ENCODE measurements at regions not wholly inside any gene's neighbourhood (a gene's known extent, or its start where the extent isn't known, plus 50 kb on each side); places are given as distances from the start of the nearest gene placed in this dataset.

- TF ChIP-seq, protein P1, sequence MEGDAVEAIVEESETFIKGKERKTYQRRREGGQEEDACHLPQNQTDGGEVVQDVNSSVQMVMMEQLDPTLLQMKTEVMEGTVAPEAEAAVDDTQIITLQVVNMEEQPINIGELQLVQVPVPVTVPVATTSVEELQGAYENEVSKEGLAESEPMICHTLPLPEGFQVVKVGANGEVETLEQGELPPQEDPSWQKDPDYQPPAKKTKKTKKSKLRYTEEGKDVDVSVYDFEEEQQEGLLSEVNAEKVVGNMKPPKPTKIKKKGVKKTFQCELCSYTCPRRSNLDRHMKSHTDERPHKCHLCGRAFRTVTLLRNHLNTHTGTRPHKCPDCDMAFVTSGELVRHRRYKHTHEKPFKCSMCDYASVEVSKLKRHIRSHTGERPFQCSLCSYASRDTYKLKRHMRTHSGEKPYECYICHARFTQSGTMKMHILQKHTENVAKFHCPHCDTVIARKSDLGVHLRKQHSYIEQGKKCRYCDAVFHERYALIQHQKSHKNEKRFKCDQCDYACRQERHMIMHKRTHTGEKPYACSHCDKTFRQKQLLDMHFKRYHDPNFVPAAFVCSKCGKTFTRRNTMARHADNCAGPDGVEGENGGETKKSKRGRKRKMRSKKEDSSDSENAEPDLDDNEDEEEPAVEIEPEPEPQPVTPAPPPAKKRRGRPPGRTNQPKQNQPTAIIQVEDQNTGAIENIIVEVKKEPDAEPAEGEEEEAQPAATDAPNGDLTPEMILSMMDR (conservative IDR thresholded peaks at IDR 0.05; ENCODE audit: low read depth, low read length), result no peak
- no peak for TF ChIP-seq EZH2 (IDR thresholded peaks at IDR 0.05; ENCODE audit: low read length, unreplicated experiment)
These were observed 54.7 kb upstream of the MBOAT2 start for GRCh38 chr2:9057939-9058761.

Measured in PC-3 (cell line).